H1 (cell line): ENCODE measurements at regions not wholly inside any gene's neighbourhood (a gene's known extent, or its start where the extent isn't known, plus 50 kb on each side); places are given as distances from the start of the nearest gene placed in this dataset.

Experiments
- CEBPB ChIP-seq: IDR thresholded peaks from 2 replicates; pipeline ENCODE4 v1.6.1; 2012; ENCODE audit warnings: low read depth, low read length
- CHD1 ChIP-seq: IDR thresholded peaks from 2 replicates; pipeline ENCODE4 v1.6.1; 2012; ENCODE audit warnings: low read depth, low read length, improper control_type of control experiment
- EZH2 ChIP-seq: fragments of 200-600 bp; sonication (generic); IDR thresholded peaks from 2 replicates; pipeline ENCODE4 v1.7.1; 2012; ENCODE audit warnings: low read depth, mild to moderate bottlenecking, moderate library complexity, low read length, inconsistent platforms; ENCODE audit not compliant: severe bottlenecking
- GABPA ChIP-seq: IDR thresholded peaks from 2 replicates; pipeline ENCODE4 v1.6.1; 2011; ENCODE audit warnings: mild to moderate bottlenecking, low read length, moderate library complexity, borderline replicate concordance; ENCODE audit not compliant: insufficient read depth
- GTF2F1 ChIP-seq: IDR thresholded peaks from 2 replicates; pipeline ENCODE4 v1.6.1; 2012; ENCODE audit warnings: low read depth, low read length, improper control_type of control experiment, borderline replicate concordance
- JUN ChIP-seq: IDR thresholded peaks from 2 replicates; pipeline ENCODE4 v1.6.1; 2011; ENCODE audit warnings: low read depth, mild to moderate bottlenecking, improper control_type of control experiment, low read length
- POLR2A ChIP-seq, 2 experiments: IDR thresholded peaks; 1 replicate in 1 of 2; 2 replicates in 1 of 2; pipeline ENCODE4 v1.6.1; 2011; ENCODE audit warnings: low read depth in 2 of 2, low read length in 2 of 2, mild to moderate bottlenecking in 2 of 2; ENCODE audit errors: control extremely low read depth in 1 of 2
- POLR2AphosphoS5 ChIP-seq: IDR thresholded peaks from 2 replicates; pipeline ENCODE4 v1.6.1; 2011; ENCODE audit warnings: low read depth, low read length
- SP1 ChIP-seq: IDR thresholded peaks from 2 replicates; pipeline ENCODE4 v1.6.1; 2011; ENCODE audit warnings: low read depth, low read length
- TAF1 ChIP-seq: IDR thresholded peaks from 2 replicates; pipeline ENCODE4 v1.6.1; 2011; ENCODE audit warnings: mild to moderate bottlenecking, low read depth, low read length
- TEAD4 ChIP-seq: IDR thresholded peaks from 2 replicates; pipeline ENCODE4 v1.6.1; 2012; ENCODE audit warnings: low read depth, low read length, inconsistent platforms, mixed read lengths
- YY1 ChIP-seq: IDR thresholded peaks from 2 replicates; pipeline ENCODE4 v1.6.1; 2011; ENCODE audit warnings: low read depth, mild to moderate bottlenecking, low read length
- TF ChIP-seq, protein P1 (sequence below), 3 experiments: IDR thresholded peaks; 1 replicate in 2 of 3; 2 replicates in 1 of 3; pipeline versions ENCODE4 v1.5.1 to v1.6.1; 2011; ENCODE audit warnings: low read length in 3 of 3, mild to moderate bottlenecking in 3 of 3, inconsistent platforms in 2 of 3, low read depth in 1 of 3, moderate library complexity in 1 of 3; ENCODE audit not compliant: insufficient read depth in 1 of 3; ENCODE audit errors: control extremely low read depth in 1 of 3
- TF ChIP-seq, protein P2 (sequence below): IDR thresholded peaks from 2 replicates; pipeline ENCODE4 v1.6.1; 2012; ENCODE audit warnings: inconsistent platforms

DNA sequence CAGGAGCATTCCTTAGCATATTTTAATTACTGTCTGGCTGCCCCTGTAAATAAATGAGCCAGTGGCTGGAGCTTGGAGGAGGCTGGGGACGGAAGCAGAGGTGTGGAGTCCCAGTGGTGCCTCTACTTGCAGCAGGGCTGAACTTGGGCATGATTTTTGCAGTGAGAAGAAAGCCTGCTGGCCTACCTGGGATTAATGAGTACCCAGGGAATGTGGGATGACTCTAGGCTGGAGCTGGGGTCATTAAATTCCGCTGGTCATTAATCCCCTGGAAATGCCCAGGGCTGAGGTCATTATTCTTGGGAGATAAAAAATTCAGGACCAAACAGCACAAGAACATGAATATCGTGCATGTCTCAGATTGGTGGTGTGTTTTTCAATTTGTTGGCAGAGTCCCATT, 753.3 kb downstream of the VRK1 start:
- TF ChIP-seq POLR2A (IDR thresholded peaks at IDR 0.05; ENCODE audit: control extremely low read depth in 1 of 2, low read depth in 2 of 2, low read length in 2 of 2) (no peak), POLR2AphosphoS5 (no peak), CEBPB (no peak), EZH2 (no peak), TEAD4 (no peak), JUN (no peak), GTF2F1 (no peak), CHD1 (no peak), TAF1 (no peak), YY1 (no peak), GABPA (no peak), SP1 (no peak)
- TF ChIP-seq, protein P1, sequence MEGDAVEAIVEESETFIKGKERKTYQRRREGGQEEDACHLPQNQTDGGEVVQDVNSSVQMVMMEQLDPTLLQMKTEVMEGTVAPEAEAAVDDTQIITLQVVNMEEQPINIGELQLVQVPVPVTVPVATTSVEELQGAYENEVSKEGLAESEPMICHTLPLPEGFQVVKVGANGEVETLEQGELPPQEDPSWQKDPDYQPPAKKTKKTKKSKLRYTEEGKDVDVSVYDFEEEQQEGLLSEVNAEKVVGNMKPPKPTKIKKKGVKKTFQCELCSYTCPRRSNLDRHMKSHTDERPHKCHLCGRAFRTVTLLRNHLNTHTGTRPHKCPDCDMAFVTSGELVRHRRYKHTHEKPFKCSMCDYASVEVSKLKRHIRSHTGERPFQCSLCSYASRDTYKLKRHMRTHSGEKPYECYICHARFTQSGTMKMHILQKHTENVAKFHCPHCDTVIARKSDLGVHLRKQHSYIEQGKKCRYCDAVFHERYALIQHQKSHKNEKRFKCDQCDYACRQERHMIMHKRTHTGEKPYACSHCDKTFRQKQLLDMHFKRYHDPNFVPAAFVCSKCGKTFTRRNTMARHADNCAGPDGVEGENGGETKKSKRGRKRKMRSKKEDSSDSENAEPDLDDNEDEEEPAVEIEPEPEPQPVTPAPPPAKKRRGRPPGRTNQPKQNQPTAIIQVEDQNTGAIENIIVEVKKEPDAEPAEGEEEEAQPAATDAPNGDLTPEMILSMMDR (IDR thresholded peaks at IDR 0.05; ENCODE audit: control extremely low read depth in 1 of 3, insufficient read depth in 1 of 3, low read depth in 1 of 3, low read length in 3 of 3) = no peak
- TF ChIP-seq, protein P2, sequence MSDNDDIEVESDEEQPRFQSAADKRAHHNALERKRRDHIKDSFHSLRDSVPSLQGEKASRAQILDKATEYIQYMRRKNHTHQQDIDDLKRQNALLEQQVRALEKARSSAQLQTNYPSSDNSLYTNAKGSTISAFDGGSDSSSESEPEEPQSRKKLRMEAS = no peak
